Smooth muscle cell (in vitro differentiated cells): ENCODE measurements at regions not wholly inside any gene's neighbourhood (a gene's known extent, or its start where the extent isn't known, plus 50 kb on each side); places are given as distances from the start of the nearest gene placed in this dataset.

Experiments
- DNase-seq: peaks from one replicate; lab custom pipeline; 2025; ENCODE audit not compliant: unreplicated experiment; lab: John Stamatoyannopoulos, UW
- H2AFZ ChIP-seq: fragments of 200-600 bp; sonication (generic); 2 replicates; pipeline ENCODE4 v1.6.0; 2016; ENCODE audit warnings: antibody characterized with exemption, low read depth, mild to moderate bottlenecking
- H3F3A ChIP-seq: fragments of 200-600 bp; sonication (generic); 2 replicates; pipeline ENCODE4 v1.6.0; 2017; ENCODE audit warnings: antibody characterized with exemption, low read depth
- H3K27ac ChIP-seq: fragments of 200-600 bp; sonication (generic); 2 replicates; pipeline ENCODE4 v1.5.1; 2016; ENCODE audit warnings: low read depth, mild to moderate bottlenecking
- H3K27me3 ChIP-seq: fragments of 200-600 bp; sonication (generic); 2 replicates; pipeline ENCODE4 v1.6.1; 2016; ENCODE audit warnings: low read depth, mild to moderate bottlenecking
- H3K36me3 ChIP-seq: fragments of 200-600 bp; sonication (generic); 2 replicates; pipeline ENCODE4 v1.5.1; 2016; ENCODE audit warnings: low read depth
- H3K4me1 ChIP-seq: fragments of 200-600 bp; sonication (generic); 2 replicates; pipeline ENCODE4 v1.5.1; 2016; ENCODE audit warnings: low read depth
- H3K4me2 ChIP-seq: fragments of 200-600 bp; sonication (generic); 2 replicates; pipeline ENCODE4 v1.6.0; 2016; ENCODE audit warnings: mild to moderate bottlenecking
- H3K4me3 ChIP-seq: fragments of 200-600 bp; sonication (generic); 2 replicates; pipeline ENCODE4 v1.5.1; 2016; ENCODE audit warnings: mild to moderate bottlenecking
- H3K79me2 ChIP-seq: fragments of 200-600 bp; sonication (generic); 2 replicates; pipeline ENCODE4 v1.6.0; 2016; ENCODE audit warnings: low read depth, mild to moderate bottlenecking
- H3K9ac ChIP-seq: fragments of 200-600 bp; sonication (generic); 2 replicates; pipeline ENCODE4 v1.6.0; 2016; ENCODE audit warnings: low read depth
- H3K9me3 ChIP-seq: fragments of 200-600 bp; sonication (generic); replicated peaks from 2 replicates; pipeline ENCODE4 v1.5.1; 2016; ENCODE audit warnings: low read depth
- H4K20me1 ChIP-seq: fragments of 200-600 bp; sonication (generic); 2 replicates; pipeline ENCODE4 v1.6.0; 2016; ENCODE audit warnings: low read depth
- CTCF ChIP-seq: fragments of 200-600 bp; sonication (generic); IDR thresholded peaks from 2 replicates; pipeline ENCODE4 v1.5.1; 2017; ENCODE audit warnings: borderline replicate concordance, mild to moderate bottlenecking, antibody characterized with exemption; ENCODE audit not compliant: insufficient read depth, poor library complexity, severe bottlenecking
- WGBS: methylation state at CpG from one replicate; pipeline ENCODE4 v1.1.7; 2016; ENCODE audit warnings: low lambda C conversion rate; 5-methylcytosine and 5-hydroxymethylcytosine counted together

GRCh38 chr2:19051203-19051831 is 307.1 kb downstream of the OSR1 start:
- no peak for TF ChIP-seq CTCF
- H3K79me2 ChIP-seq, result no peaks in the 10 kb centered on the region
- H3K9ac ChIP-seq, result no peak overlapping the region

GRCh38 chr2:19050354-19050753 is 308.1 kb downstream of the OSR1 start:
- Histone ChIP-seq H3K9ac (no peak overlapping the region), H3K4me3 (no peak overlapping the region), H3K27ac (no peak overlapping the region), H3K9me3 (no peaks in the 10 kb centered on the region), H3K27me3 (no peaks in the 10 kb centered on the region), H3K4me1 (no peaks in the 10 kb centered on the region), H3F3A (no peaks in the 10 kb centered on the region), H2AFZ (no peak overlapping the region), H4K20me1 (no peaks in the 10 kb centered on the region), H3K36me3 (no peaks in the 10 kb centered on the region), H3K4me2 (no peak overlapping the region), H3K79me2 (no peaks in the 10 kb centered on the region)
- TF ChIP-seq CTCF, result no peak
- DNase-seq, result no peak

More at GRCh38 chr2:19051203-19051831, 307.1 kb downstream of the OSR1 start:
- no peak for DNase-seq
- Histone ChIP-seq H3K9me3 (no peaks in the 10 kb centered on the region), H3F3A (no peaks in the 10 kb centered on the region), H3K36me3 (no peaks in the 10 kb centered on the region), H3K27me3 (no peaks in the 10 kb centered on the region), H3K4me2 (no peak overlapping the region), H3K27ac (no peak overlapping the region), H3K4me3 (no peak overlapping the region), H2AFZ (no peak overlapping the region), H3K4me1 (no peaks in the 10 kb centered on the region), H4K20me1 (no peaks in the 10 kb centered on the region)
- 91% methylated on average over 5 of the region's 5 CpGs for WGBS

- H3F3A ChIP-seq, result no peaks in the 10 kb centered on the region
- DNase-seq, result no peak
- WGBS, result 91% methylated on average over 5 of the region's 5 CpGs
Observed at GRCh38 chr2:19048593-19049266, 309.7 kb downstream of the OSR1 start.

More at GRCh38 chr2:19048593-19049266, 309.7 kb downstream of the OSR1 start:
- H3K9me3 ChIP-seq, result no peaks in the 10 kb centered on the region
- H3K4me1 ChIP-seq, result no peaks in the 10 kb centered on the region
- no peak for TF ChIP-seq CTCF
- no peak overlapping the region for H2AFZ ChIP-seq
- no peaks in the 10 kb centered on the region for H3K36me3 ChIP-seq
- H4K20me1 ChIP-seq, result no peaks in the 10 kb centered on the region
- H3K27me3 ChIP-seq, result no peaks in the 10 kb centered on the region
- no peaks in the 10 kb centered on the region for H3K79me2 ChIP-seq
- no peak overlapping the region for H3K4me3 ChIP-seq
- no peak overlapping the region for H3K9ac ChIP-seq
- H3K4me2 ChIP-seq, result no peak overlapping the region
- H3K27ac ChIP-seq, result no peak overlapping the region
